ENCODE measurements at regions not wholly inside any gene's neighbourhood (a gene's known extent, or its start where the extent isn't known, plus 50 kb on each side); places are given as distances from the start of the nearest gene placed in this dataset.

- no peak overlapping the region for H3K9ac ChIP-seq (ENCODE audit: low read length)
- no peaks in the 10 kb centered on the region; a peak in 1 of 4 replicates for H3K36me3 ChIP-seq (ENCODE audit: control insufficient read depth in 1 of 2, insufficient read depth in 2 of 2, low read length in 2 of 2)
- ChIA-PET RAD21 (ENCODE audit: low non-redundant PET in 1 of 2, low total read pairs in 2 of 2, uncharacterized antibody in 2 of 2, unreplicated experiment in 2 of 2) (no interaction called here), CTCF (no interaction called here), POLR2A (no interaction called here)
- H3K9me3 ChIP-seq (ENCODE audit: control insufficient read depth in 1 of 2, insufficient read depth in 1 of 2, low read depth in 1 of 2, low read length in 2 of 2): no peaks in the 10 kb centered on the region; a peak in 1 of 4 replicates
- ATAC-seq: no peak
- intact Hi-C loops (cut with micrococcal nuclease): no loop called here
- H3K27ac ChIP-seq (ENCODE audit: low read depth, low read length): no peak overlapping the region
- no peaks in the 10 kb centered on the region for H3K79me2 ChIP-seq (ENCODE audit: insufficient read depth, low read length)
- no peak overlapping the region for H2AFZ ChIP-seq (ENCODE audit: low read depth, low read length, poor library complexity, severe bottlenecking)
- no peak overlapping the region for H3K4me3 ChIP-seq (replicated peaks in 1 of 2; ENCODE audit: low read depth in 1 of 2, low read length in 2 of 2)
- no peaks in the 10 kb centered on the region for H3K9me2 ChIP-seq (ENCODE audit: insufficient read depth)
- no peaks in the 10 kb centered on the region for H3K4me1 ChIP-seq (ENCODE audit: control insufficient read depth in 1 of 2, insufficient read depth in 2 of 2, low read length in 2 of 2)
- no peak for TF ChIP-seq MAX (IDR thresholded peaks at IDR 0.05)
- no peak for TF ChIP-seq SRF (IDR thresholded peaks at IDR 0.05; ENCODE audit: low read depth)
- no peak for TF ChIP-seq ZNF274 (IDR thresholded peaks at IDR 0.05; ENCODE audit: low read depth, low read length)
- TF ChIP-seq CBX3 (IDR thresholded peaks at IDR 0.05; ENCODE audit: low read depth): no peak
- no peak for TF ChIP-seq CEBPB (IDR thresholded peaks at IDR 0.05; ENCODE audit: low read depth)
- TF ChIP-seq, protein P1, sequence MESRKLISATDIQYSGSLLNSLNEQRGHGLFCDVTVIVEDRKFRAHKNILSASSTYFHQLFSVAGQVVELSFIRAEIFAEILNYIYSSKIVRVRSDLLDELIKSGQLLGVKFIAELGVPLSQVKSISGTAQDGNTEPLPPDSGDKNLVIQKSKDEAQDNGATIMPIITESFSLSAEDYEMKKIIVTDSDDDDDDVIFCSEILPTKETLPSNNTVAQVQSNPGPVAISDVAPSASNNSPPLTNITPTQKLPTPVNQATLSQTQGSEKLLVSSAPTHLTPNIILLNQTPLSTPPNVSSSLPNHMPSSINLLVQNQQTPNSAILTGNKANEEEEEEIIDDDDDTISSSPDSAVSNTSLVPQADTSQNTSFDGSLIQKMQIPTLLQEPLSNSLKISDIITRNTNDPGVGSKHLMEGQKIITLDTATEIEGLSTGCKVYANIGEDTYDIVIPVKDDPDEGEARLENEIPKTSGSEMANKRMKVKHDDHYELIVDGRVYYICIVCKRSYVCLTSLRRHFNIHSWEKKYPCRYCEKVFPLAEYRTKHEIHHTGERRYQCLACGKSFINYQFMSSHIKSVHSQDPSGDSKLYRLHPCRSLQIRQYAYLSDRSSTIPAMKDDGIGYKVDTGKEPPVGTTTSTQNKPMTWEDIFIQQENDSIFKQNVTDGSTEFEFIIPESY (IDR thresholded peaks at IDR 0.05; ENCODE audit: extremely low read depth, insufficient replicate concordance, low read length): no peak
- H3K27me3 ChIP-seq (ENCODE audit: insufficient read depth, low read length): no peaks in the 10 kb centered on the region
- H4K20me1 ChIP-seq (ENCODE audit: insufficient read depth): no peaks in the 10 kb centered on the region
- no peak for DNase-seq (ENCODE audit: low read depth, low spot score)
- H3K4me2 ChIP-seq (ENCODE audit: low read length): no peak overlapping the region
- BruUV-seq (replicated peaks): no TSS peak
These were observed 953.6 kb downstream of the TBC1D22A start for GRCh38 chr22:47715866-47716578.

- BruUV-seq (replicated peaks): no TSS peak
- H3K9ac ChIP-seq (ENCODE audit: low read length): no peak overlapping the region
- no peaks in the 10 kb centered on the region for H3K27me3 ChIP-seq (ENCODE audit: insufficient read depth, low read length)
- no peaks in the 10 kb centered on the region for H3K9me3 ChIP-seq (ENCODE audit: control insufficient read depth in 1 of 2, insufficient read depth in 1 of 2, low read depth in 1 of 2, low read length in 2 of 2)
- intact Hi-C loops (cut with micrococcal nuclease): no loop called here
- DNase-seq (ENCODE audit: low read depth, low spot score): no peak
- RAD21 ChIA-PET (ENCODE audit: low non-redundant PET in 1 of 2, low total read pairs in 2 of 2, uncharacterized antibody in 2 of 2, unreplicated experiment in 2 of 2): no interaction called here
- CTCF ChIA-PET: no interaction called here
- no peaks in the 10 kb centered on the region for H3K79me2 ChIP-seq (ENCODE audit: insufficient read depth, low read length)
- H3K4me3 ChIP-seq (replicated peaks in 1 of 2; ENCODE audit: low read depth in 1 of 2, low read length in 2 of 2): no peak overlapping the region
- no peak overlapping the region for H3K27ac ChIP-seq (ENCODE audit: low read depth, low read length)
- ATAC-seq: no peak
- no peaks in the 10 kb centered on the region for H3K9me2 ChIP-seq (ENCODE audit: insufficient read depth)
- H3K4me1 ChIP-seq (ENCODE audit: control insufficient read depth in 1 of 2, insufficient read depth in 2 of 2, low read length in 2 of 2): no peaks in the 10 kb centered on the region
- no peak overlapping the region for H2AFZ ChIP-seq (ENCODE audit: low read depth, low read length, poor library complexity, severe bottlenecking)
- H3K36me3 ChIP-seq (ENCODE audit: control insufficient read depth in 1 of 2, insufficient read depth in 2 of 2, low read length in 2 of 2): no peaks in the 10 kb centered on the region; a peak in 1 of 4 replicates
- H4K20me1 ChIP-seq (ENCODE audit: insufficient read depth): no peaks in the 10 kb centered on the region
- H3K4me2 ChIP-seq (ENCODE audit: low read length): no peak overlapping the region
- POLR2A ChIA-PET: no interaction called here
- TF ChIP-seq JUND (IDR thresholded peaks at IDR 0.05) (no peak), MAX (IDR thresholded peaks at IDR 0.05) (no peak), TCF7L2 (IDR thresholded peaks at IDR 0.05; ENCODE audit: borderline replicate concordance, extremely low read depth, insufficient read depth, insufficient read length) (no peak), POLR2A (IDR thresholded peaks at IDR 0.05; ENCODE audit: borderline replicate concordance, extremely low read depth, insufficient read depth, insufficient read length) (no peak), POLR2AphosphoS5 (IDR thresholded peaks at IDR 0.05; ENCODE audit: low read depth, low read length) (no peak), EGR1 (IDR thresholded peaks at IDR 0.05; ENCODE audit: low read depth) (no peak), SP1 (IDR thresholded peaks at IDR 0.05; ENCODE audit: low read depth) (no peak), RAD21 (IDR thresholded peaks at IDR 0.05; ENCODE audit: low read depth) (no peak)
- TF ChIP-seq, protein P1 (IDR thresholded peaks at IDR 0.05; ENCODE audit: extremely low read depth, insufficient replicate concordance, low read length): no peak
These were observed 951.5 kb downstream of the TBC1D22A start for GRCh38 chr22:47713941-47714340.
